ENCODE measurements at regions not wholly inside any gene's neighbourhood (a gene's known extent, or its start where the extent isn't known, plus 50 kb on each side); places are given as distances from the start of the nearest gene placed in this dataset.

- no peak for DNase-seq
Measured at GRCh38 chr1:5456090-5456811, 536.0 kb downstream of the NPHP4 start.

DNA sequence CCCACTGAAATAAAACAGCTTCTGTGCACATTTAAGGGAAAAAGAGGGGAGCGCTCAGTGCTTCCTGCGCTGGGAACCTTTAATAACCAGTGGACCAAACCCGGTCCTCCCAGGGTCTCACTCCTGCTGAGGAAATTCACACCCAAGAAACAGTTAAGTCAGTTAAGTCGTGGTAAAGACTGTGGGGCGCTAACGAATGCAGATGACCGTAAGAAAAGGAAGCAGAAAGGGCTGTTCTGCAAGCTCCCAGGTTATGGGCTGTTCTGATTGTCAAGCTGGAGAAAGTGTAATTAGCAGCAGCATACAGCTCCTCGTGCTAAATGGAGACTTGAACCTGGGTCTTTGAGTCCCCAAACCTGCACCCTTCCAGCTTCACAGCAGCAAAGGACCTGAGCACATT is 536.6 kb downstream of the NPHP4 start:
- DNase-seq = no peak

DNA sequence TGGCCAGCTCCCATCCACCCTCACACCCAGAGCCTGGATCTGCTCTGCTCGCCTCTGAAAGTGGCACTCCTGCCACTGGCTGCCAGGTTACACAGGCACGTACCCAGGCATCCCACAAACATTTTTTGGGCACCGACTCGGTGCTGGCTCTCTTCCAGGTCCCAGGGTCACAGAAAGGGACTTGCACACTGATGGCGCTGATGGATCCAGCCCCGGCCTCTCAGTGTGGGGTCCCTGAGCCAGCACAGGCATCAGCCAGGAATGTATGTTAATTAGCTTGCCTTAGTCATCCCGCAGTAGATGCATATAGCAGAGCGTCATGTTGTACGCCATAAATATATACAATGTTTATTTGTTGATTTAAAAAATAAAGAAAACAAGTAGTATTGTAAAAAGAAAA is 537.2 kb downstream of the NPHP4 start:
- no peak for DNase-seq

GRCh38 chr1:5453347-5453746 is 538.9 kb downstream of the NPHP4 start:
- no peak for DNase-seq

DNA sequence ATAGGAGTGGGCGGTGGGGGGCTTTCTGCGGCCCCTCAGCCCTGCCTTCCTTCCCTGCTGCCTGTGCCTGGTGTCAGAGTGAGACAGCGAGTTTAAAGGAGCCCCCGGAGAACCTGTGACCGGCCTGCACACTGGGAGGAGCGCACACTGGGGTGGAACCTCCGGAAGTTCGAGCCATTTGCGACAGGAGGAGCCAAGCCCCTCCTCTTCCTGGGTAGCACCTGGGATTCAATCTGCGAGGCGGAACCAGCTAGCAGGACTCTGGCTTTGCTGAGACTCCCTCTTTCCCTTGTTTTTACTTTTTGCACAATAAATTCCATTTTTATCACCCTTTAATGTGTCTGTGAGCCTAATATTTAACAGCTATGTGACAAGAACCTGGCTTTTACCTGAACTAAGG is 540.6 kb downstream of the NPHP4 start:
- no peak for DNase-seq

- DNase-seq = peak in 1 of 5 donors; percentile 19
Measured at GRCh38 chr1:5448486-5448885, 543.7 kb downstream of the NPHP4 start.

DNA sequence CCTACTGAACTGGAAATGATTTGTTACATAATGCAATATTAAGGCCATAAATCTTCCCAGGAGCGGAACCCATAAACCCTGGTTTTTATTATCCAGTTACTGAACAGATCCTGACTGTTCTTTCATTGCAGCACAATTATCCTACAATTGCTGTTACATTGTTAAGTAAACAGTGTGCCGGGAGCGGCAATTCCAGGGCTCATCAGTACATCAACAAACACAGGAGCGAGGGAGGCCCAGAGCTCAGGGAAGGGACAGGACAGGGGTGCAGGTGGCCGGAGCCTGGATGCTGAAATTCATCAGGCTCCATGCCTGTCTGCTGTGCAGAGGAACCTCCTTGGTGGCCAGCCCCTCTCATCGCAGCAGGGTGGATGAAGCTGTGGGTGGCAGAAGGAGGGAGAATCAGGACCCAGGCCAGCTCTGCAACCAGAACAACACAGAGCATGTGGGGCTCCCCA is 544.7 kb downstream of the NPHP4 start:
- DNase-seq = no peak

GRCh38 chr1:5444396-5444795 is 547.8 kb downstream of the NPHP4 start:
- no peak for DNase-seq

DNA sequence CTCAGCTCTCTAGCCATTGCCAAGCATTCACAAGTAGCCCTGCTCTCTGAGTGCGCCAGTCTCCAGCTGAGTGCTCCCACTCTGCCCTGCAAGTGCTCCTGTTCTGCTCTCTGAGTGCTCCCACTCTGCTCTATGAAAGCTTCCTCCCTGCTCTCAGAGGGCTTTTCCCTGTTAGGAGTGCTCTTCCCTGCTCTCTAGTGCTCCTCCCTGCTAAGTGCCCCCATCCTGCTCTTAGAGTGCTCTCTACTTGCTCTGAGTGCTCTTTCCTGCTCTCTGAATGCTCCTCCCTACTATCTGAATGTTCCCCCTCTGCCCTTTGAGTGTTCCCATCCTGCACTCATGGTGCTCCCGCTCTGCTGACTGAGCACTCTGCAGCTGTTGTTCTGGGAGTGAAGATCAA is 555.4 kb downstream of the NPHP4 start:
- DNase-seq = no peak

DNA sequence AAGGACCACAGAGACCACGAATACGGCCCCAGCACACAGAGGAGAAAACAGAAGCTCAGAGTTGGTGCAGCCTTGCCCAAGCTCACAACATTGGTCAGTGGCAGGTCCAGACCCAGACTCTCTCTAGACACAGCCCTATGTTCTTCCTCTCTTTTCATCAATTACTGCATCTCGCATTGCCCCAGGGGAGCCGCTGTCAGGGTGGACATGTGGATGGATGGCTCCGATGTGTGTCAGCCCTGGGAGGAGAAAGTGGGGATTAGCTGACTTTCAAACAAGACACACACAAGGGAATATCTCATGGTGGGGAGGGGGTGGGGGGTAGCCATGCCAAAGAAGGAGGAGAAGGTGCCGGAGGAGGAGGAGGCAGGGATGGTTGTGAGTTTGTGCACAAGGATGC is 556.8 kb downstream of the NPHP4 start:
- DNase-seq = no peak

GRCh38 chr1:5432436-5432835 is 559.8 kb downstream of the NPHP4 start:
- no peak for DNase-seq

DNA sequence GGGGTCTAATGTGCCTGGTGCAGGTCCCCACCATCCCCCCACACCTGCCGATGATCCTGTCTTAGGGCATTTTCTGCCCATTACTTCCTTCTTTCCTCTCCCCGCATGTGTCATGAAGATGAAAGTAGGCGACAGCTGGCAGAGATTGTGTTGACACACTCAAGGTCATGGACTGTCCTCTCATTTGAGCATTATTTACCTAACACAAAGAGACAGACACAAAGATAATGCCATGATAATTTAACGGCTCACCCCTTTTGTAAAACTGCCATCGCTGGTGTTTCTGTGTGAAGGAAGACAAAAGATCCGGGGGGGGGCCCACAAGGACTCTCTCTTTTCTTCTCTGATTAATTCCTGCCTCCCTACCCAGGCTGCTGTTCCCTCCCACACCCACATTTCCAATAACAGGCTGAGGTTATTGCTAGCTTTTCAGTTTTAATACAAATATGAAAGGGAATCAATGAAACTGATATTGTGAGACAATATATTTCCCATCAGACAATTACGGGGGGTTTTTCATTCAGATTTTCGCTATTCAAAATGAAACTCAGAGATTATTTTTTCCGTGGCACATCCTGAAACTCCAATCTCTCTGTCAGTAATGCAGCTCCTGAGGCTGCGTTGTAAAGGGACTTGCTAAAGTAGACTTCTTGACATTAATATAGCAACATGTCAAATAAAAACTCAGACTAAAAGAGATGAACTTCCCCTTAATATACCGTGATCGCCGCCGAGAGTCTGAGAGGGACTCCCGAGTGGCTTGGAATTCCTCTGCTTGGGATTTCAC is 561.1 kb downstream of the NPHP4 start:
- no peak for DNase-seq

DNA sequence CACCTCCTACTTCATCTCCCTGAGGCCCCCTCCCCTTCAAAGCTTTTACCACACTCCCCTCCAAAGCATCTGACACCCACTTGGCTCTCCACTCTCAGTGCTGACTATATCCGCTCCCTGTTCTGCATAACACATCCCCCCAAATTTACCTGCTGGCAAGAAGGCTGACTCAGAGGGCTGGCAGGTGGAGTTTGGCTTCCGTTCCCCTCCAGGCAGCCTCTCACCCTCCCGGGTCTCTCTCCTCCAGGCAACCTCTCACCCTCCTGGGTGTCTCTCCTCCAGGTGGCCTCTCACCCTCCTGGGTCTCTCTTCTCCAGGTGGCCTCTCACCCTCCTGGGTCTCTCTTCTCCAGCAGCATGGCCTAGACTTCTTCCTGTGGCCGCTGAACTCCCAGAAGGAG is 562.1 kb downstream of the NPHP4 start:
- DNase-seq = no peak

- no peak for DNase-seq
Measured at GRCh38 chr1:5428351-5428750, 563.9 kb downstream of the NPHP4 start.

- no peak for DNase-seq
Measured at GRCh38 chr1:5427026-5427613, 565.1 kb downstream of the NPHP4 start.

GRCh38 chr1:5424802-5425703 is 567.2 kb downstream of the NPHP4 start:
- no peak for DNase-seq

DNA sequence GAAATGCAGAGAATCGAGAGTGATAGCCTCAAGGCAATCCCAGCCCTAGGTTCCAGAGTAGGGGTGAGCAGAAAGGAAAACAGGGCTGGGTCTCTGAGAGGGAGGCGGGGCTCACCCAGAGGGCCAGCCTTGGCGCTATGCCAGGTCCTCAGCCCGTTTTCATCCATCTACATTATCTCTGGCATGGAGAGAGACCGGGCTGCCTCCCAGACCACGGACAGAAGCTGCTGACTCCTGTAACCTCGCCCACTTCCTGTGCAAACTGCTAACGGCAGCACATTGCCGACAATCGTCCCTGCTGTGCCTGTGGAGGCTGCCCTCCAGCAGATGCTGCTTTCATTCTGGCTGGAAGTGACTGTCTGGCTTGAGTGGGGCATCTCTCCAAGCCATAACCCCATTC is 569.1 kb downstream of the NPHP4 start:
- peak in 2 of 5 donors; percentile 22 to 53 for DNase-seq

DNA sequence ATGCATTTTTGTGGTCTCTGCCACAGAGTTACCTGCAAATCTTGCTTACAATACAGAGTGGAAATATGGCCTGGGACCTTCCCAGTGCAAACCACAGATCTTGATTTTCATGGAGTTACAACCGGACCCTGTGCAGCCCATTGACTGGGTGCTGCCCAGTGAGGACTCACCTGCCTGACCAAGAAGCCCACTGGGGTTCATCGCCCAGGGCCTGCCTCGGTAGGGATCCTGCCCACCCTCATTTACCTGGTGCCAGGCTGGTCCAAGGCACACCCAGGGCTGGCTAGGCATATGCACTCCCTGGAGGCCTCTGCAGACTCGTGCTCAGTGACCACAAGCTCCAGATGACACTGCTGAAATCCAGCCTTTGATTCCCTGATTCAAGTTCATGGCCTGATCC is 572.7 kb downstream of the NPHP4 start:
- DNase-seq = no peak

DNA sequence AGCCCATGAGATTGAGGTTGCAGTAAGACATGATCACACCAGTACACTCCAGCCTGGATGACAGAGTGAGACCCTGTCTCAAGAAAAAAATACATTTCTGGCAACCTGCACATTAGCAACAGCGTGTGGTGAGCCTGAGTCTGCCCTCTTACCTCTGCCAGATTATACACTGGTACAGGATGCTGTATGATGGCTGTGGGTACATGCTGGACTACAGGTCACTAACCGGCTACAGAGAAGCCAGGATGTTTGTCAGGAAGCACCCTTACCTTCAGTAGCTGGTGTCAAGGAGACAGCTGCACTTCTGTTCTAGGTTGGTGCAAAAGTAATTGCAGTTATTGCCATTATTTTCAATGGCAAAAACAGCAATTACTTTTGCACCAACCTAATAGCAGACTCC is 575.7 kb downstream of the NPHP4 start:
- DNase-seq = no peak

DNA sequence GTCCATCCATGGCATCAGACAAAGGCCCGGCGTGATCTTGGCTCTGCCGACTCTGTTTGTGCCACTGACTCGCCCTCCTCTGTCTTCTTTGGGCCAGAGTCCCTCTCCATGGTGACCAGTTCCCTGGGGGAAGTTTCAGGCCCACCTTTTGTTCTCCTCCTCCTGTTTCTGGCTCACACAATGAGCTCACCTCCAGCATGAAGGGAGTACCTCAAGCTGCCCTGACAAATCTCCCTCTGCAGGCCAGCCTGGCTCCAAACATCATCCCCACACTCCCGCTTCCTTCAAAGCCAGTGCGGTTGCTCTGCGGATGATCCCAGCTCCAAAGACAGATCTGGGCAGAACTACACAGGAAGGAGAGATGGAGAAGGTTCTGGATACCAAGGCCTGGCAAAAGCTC is 576.6 kb downstream of the NPHP4 start:
- DNase-seq = no peak

DNA sequence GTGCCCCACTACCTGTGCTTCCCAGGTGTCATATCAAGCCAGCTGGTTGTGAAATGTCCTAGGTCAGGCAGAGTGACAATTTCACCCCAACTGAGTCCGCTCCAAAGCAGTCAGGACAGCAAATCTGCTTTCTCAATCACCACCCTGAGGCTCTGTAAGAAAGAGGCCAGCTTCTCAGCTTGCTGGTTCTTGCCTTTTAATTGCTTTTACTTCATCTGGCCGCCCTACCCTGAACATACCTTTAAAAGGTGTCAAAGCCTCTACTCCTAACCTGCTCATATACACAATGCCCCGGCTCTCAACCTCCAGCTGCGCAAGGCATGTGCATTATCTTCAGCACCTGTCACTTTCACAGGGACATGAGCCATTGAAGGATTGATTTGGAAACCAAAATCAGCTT is 581.6 kb downstream of the NPHP4 start:
- no peak for DNase-seq

DNA sequence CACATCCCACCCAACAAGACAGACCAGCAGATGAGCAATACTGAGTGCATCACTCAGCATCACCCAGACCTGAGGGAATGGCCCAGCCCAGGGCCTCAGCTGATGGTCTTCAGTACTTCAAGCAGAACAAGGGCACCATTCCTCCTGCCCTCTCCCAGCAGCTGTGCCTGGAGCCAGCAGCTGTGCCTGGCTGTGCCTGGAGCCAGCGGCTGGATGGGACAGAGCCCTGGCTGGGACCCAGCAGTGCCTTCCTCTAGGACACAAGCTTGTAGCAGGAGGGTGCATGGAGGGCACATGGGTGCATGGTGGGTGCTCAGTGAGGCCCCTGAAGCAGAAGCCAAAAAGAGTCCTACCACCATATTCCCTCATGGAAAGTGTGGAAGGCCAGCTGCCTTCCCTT is 583.8 kb downstream of the NPHP4 start:
- no peak for DNase-seq

DNA sequence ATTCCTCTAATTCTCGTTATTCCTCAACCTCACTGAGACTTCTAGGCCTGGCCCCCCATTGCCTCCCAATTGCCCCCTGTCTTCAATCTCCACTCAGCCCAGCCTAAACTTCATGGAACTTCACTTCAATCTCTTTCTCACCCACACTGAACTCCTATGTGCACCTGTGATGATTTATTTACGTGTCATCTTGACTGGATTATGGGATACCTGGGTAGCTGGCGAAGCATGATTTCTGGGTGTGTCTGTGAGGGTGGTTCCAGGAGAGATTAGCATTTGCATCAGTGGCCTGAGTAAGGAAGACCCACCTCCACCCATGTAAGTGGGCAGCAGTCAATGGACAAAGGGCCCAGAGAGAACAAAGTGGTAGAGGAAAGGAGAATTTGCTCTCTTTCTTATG is 587.0 kb downstream of the NPHP4 start:
- no peak for DNase-seq

Data from T-helper 1 cell (primary cell).